GM23338 (cell line): ENCODE measurements at regions not wholly inside any gene's neighbourhood (a gene's known extent, or its start where the extent isn't known, plus 50 kb on each side); places are given as distances from the start of the nearest gene placed in this dataset.

Experiments
- ATAC-seq: fragments of 200-7000 bp; cut with Tn5 transposase; 3 replicates; pipeline ENCODE4 v1.9.1; 2020
- DNase-seq: peaks from one replicate; pipeline ENCODE4 v3.0.0-alpha.2; 2015; ENCODE audit warnings: low spot score
- H2AFZ ChIP-seq: fragments of 200-600 bp; sonication (generic); 2 replicates; pipeline ENCODE4 v1.8.0; 2016; ENCODE audit warnings: antibody characterized with exemption, mild to moderate bottlenecking, moderate library complexity
- H3F3A ChIP-seq: fragments of 200-600 bp; sonication (generic); replicated peaks from 2 replicates; pipeline ENCODE4 v1.8.0; 2017; ENCODE audit warnings: antibody characterized with exemption, mixed run types, low read depth
- H3K27ac ChIP-seq: fragments of 200-600 bp; sonication (generic); 2 replicates; pipeline ENCODE4 v1.6.1; 2016; ENCODE audit warnings: low read depth
- H3K27me3 ChIP-seq: fragments of 200-600 bp; sonication (generic); 2 replicates; pipeline ENCODE4 v1.8.0; 2016; ENCODE audit warnings: mild to moderate bottlenecking, mixed run types, moderate library complexity; ENCODE audit not compliant: insufficient read depth
- H3K36me3 ChIP-seq: fragments of 200-600 bp; sonication (generic); 2 replicates; pipeline ENCODE4 v1.8.0; 2016; ENCODE audit warnings: mild to moderate bottlenecking; ENCODE audit not compliant: insufficient read depth
- H3K4me1 ChIP-seq: fragments of 200-600 bp; sonication (generic); 2 replicates; pipeline ENCODE4 v1.8.0; 2016; ENCODE audit warnings: mild to moderate bottlenecking, moderate library complexity; ENCODE audit not compliant: insufficient read depth
- H3K4me2 ChIP-seq: fragments of 200-600 bp; sonication (generic); 2 replicates; pipeline ENCODE4 v1.7.1; 2017; ENCODE audit warnings: mixed run types
- H3K4me3 ChIP-seq: fragments of 200-600 bp; sonication (generic); 2 replicates; pipeline ENCODE4 v1.6.1; 2016; ENCODE audit warnings: mixed run types
- H3K79me2 ChIP-seq: fragments of 200-600 bp; sonication (generic); replicated peaks from 2 replicates; pipeline ENCODE4 v1.8.0; 2017; ENCODE audit warnings: mild to moderate bottlenecking; ENCODE audit not compliant: insufficient read depth
- H3K9me2 ChIP-seq: fragments of 200-600 bp; sonication (generic); 2 replicates; pipeline ENCODE4 v1.8.0; 2017; ENCODE audit not compliant: insufficient read depth
- H4K20me1 ChIP-seq: fragments of 200-600 bp; sonication (generic); replicated peaks from 2 replicates; pipeline ENCODE4 v1.8.0; 2017; ENCODE audit warnings: mild to moderate bottlenecking; ENCODE audit not compliant: insufficient read depth
- H3K27ac Mint-ChIP-seq: 2 replicates; pipeline ENCODE4 v1.8.0; 2020; ENCODE audit warnings: inconsistent platforms, mild to moderate bottlenecking, moderate library complexity, mixed read lengths
- H3K27me3 Mint-ChIP-seq: 3 replicates; pipeline ENCODE4 v1.8.0; 2022; ENCODE audit warnings: low read depth, mild to moderate bottlenecking, moderate library complexity, mixed read lengths, inconsistent platforms; ENCODE audit not compliant: insufficient read depth, poor library complexity
- H3K36me3 Mint-ChIP-seq: 3 replicates; pipeline ENCODE4 v1.8.0; 2021; ENCODE audit warnings: low read depth, mild to moderate bottlenecking, inconsistent platforms, moderate library complexity, mixed read lengths
- H3K4me1 Mint-ChIP-seq: 3 replicates; pipeline ENCODE4 v1.8.0; 2020; ENCODE audit warnings: mild to moderate bottlenecking, inconsistent platforms, mixed read lengths
- H3K4me3 Mint-ChIP-seq: 3 replicates; pipeline ENCODE4 v1.8.0; 2021; ENCODE audit warnings: moderate library complexity, mild to moderate bottlenecking, inconsistent platforms, mixed read lengths
- H3K9me3 Mint-ChIP-seq: 3 replicates; pipeline ENCODE4 v1.8.0; 2020; ENCODE audit warnings: moderate library complexity, mild to moderate bottlenecking, inconsistent platforms, mixed read lengths
- CREB1 ChIP-seq: fragments of 250-450 bp; sonication (Bioruptor Pico); IDR thresholded peaks from 2 replicates; pipeline ENCODE4 v1.5.0; 2020; ENCODE audit warnings: low read depth, mild to moderate bottlenecking, moderate library complexity
- EZH2 ChIP-seq: fragments of 200-600 bp; sonication (generic); IDR thresholded peaks from one replicate; pipeline ENCODE4 v1.8.0; 2017; ENCODE audit warnings: antibody characterized with exemption, mild to moderate bottlenecking, low read depth; ENCODE audit not compliant: unreplicated experiment
- JUNB ChIP-seq: IDR thresholded peaks from one replicate; pipeline ENCODE4 v1.6.1; 2016; ENCODE audit warnings: antibody characterized with exemption; ENCODE audit not compliant: unreplicated experiment
- POLR2AphosphoS5 ChIP-seq: IDR thresholded peaks from 2 replicates; pipeline ENCODE4 v1.6.1; 2016; ENCODE audit warnings: antibody characterized with exemption, low read depth
- STAT1 ChIP-seq: IDR thresholded peaks from one replicate; pipeline ENCODE4 v1.6.1; 2016; ENCODE audit warnings: antibody characterized with exemption; ENCODE audit not compliant: unreplicated experiment
- ZNF114 ChIP-seq: fragments of 250-450 bp; sonication (Bioruptor Pico); IDR thresholded peaks from 2 replicates; pipeline ENCODE4 v1.5.0; 2020; ENCODE audit warnings: mild to moderate bottlenecking, moderate library complexity
- ZNF331 ChIP-seq: fragments of 250-450 bp; sonication (Bioruptor Pico); IDR thresholded peaks from 2 replicates; pipeline ENCODE4 v1.5.0; 2020; ENCODE audit warnings: low read depth, mild to moderate bottlenecking, moderate library complexity
- TF ChIP-seq, protein P1 (sequence below): IDR thresholded peaks from one replicate; pipeline ENCODE4 v1.6.1; 2018; ENCODE audit warnings: antibody characterized with exemption; ENCODE audit not compliant: unreplicated experiment
- TF ChIP-seq, protein P2 (sequence below): IDR thresholded peaks from 2 replicates; pipeline ENCODE4 v1.6.1; 2016; ENCODE audit warnings: antibody characterized with exemption
- TF ChIP-seq, protein P3 (sequence below), 2 experiments: fragments of 200-600 bp in 1 of 2; sonication (generic) in 1 of 2; conservative IDR thresholded peaks; 2 replicates each; pipeline versions ENCODE4 v1.5.1 to v1.6.1; 2016 to 2017; ENCODE audit warnings: antibody characterized with exemption in 2 of 2, low read depth in 2 of 2, mild to moderate bottlenecking in 2 of 2, moderate library complexity in 1 of 2
- TF ChIP-seq, protein P4 (sequence below): fragments of 250-450 bp; sonication (Bioruptor Pico); IDR thresholded peaks from 2 replicates; pipeline ENCODE4 v1.5.0; 2020; ENCODE audit warnings: mild to moderate bottlenecking, moderate library complexity

DNA sequence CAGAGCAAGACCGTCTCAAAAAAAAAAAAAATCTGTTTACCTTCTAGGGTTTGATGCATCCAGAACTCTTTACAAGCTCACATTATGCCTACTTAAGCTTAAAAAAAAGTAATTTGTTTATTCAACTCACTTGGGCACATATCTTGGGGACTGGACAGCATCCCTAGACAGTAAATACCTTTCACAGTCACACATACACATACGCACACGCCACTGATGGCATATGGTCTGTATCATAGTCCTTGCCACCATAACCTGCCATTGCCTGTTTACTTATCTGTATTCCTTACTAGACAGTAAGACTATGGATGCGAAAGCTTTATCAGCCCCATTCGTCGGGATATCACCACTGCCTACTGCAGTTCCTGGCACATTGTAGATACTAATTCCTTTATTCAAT, 446.3 kb upstream of the RGS18 start (continued):
- TF ChIP-seq POLR2AphosphoS5: no peak
- TF ChIP-seq, protein P1, sequence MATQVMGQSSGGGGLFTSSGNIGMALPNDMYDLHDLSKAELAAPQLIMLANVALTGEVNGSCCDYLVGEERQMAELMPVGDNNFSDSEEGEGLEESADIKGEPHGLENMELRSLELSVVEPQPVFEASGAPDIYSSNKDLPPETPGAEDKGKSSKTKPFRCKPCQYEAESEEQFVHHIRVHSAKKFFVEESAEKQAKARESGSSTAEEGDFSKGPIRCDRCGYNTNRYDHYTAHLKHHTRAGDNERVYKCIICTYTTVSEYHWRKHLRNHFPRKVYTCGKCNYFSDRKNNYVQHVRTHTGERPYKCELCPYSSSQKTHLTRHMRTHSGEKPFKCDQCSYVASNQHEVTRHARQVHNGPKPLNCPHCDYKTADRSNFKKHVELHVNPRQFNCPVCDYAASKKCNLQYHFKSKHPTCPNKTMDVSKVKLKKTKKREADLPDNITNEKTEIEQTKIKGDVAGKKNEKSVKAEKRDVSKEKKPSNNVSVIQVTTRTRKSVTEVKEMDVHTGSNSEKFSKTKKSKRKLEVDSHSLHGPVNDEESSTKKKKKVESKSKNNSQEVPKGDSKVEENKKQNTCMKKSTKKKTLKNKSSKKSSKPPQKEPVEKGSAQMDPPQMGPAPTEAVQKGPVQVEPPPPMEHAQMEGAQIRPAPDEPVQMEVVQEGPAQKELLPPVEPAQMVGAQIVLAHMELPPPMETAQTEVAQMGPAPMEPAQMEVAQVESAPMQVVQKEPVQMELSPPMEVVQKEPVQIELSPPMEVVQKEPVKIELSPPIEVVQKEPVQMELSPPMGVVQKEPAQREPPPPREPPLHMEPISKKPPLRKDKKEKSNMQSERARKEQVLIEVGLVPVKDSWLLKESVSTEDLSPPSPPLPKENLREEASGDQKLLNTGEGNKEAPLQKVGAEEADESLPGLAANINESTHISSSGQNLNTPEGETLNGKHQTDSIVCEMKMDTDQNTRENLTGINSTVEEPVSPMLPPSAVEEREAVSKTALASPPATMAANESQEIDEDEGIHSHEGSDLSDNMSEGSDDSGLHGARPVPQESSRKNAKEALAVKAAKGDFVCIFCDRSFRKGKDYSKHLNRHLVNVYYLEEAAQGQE: no peak
- TF ChIP-seq CREB1 (CRISPR knock-in tag): no peak
- no peak for TF ChIP-seq EZH2
- no peak for TF ChIP-seq ZNF114 (CRISPR knock-in tag)
- TF ChIP-seq JUNB: no peak
- TF ChIP-seq, protein P2, sequence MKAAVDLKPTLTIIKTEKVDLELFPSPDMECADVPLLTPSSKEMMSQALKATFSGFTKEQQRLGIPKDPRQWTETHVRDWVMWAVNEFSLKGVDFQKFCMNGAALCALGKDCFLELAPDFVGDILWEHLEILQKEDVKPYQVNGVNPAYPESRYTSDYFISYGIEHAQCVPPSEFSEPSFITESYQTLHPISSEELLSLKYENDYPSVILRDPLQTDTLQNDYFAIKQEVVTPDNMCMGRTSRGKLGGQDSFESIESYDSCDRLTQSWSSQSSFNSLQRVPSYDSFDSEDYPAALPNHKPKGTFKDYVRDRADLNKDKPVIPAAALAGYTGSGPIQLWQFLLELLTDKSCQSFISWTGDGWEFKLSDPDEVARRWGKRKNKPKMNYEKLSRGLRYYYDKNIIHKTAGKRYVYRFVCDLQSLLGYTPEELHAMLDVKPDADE: no peak
- TF ChIP-seq, protein P3, sequence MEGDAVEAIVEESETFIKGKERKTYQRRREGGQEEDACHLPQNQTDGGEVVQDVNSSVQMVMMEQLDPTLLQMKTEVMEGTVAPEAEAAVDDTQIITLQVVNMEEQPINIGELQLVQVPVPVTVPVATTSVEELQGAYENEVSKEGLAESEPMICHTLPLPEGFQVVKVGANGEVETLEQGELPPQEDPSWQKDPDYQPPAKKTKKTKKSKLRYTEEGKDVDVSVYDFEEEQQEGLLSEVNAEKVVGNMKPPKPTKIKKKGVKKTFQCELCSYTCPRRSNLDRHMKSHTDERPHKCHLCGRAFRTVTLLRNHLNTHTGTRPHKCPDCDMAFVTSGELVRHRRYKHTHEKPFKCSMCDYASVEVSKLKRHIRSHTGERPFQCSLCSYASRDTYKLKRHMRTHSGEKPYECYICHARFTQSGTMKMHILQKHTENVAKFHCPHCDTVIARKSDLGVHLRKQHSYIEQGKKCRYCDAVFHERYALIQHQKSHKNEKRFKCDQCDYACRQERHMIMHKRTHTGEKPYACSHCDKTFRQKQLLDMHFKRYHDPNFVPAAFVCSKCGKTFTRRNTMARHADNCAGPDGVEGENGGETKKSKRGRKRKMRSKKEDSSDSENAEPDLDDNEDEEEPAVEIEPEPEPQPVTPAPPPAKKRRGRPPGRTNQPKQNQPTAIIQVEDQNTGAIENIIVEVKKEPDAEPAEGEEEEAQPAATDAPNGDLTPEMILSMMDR (conservative IDR thresholded peaks at IDR 0.05; ENCODE audit: low read depth in 2 of 2): no peak
- TF ChIP-seq ZNF331 (CRISPR knock-in tag): no peak

DNA sequence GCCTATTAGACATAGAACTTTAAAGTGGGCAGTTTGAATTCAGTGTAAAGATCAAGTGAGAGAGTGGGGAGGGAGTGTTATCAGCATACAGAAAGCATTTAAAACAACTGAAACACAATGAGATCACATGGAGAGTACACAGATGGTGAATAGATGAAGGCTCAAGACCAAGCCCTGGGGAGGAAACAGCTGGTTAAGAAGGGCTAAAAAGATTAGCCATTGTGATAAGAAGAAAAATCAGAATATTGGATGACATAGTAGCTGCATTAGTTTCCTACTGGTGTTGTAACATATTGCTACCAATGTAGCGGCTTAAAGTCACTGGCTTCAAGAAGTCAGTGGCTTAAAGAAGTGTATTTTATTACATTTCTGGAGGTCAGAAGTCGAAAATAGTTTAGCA, 443.4 kb upstream of the RGS18 start:
- H3K4me2 ChIP-seq: no peak overlapping the region
- Mint-ChIP-seq H3K36me3 (no peaks in the 10 kb centered on the region), H3K4me3 (no peak overlapping the region), H3K4me1 (peaks cover 3% of the 10 kb centered on the region; the same call in 2 of the 3 replicates), H3K9me3 (no peaks in the 10 kb centered on the region), H3K27me3 (no peaks in the 10 kb centered on the region), H3K27ac (no peak overlapping the region)
- DNase-seq (no peak), ATAC-seq (no peak)
- H3K4me3 ChIP-seq: no peak overlapping the region
- H3K27me3 ChIP-seq: no peaks in the 10 kb centered on the region
- H4K20me1 ChIP-seq: no peaks in the 10 kb centered on the region
- H2AFZ ChIP-seq: no peak overlapping the region
- H3K27ac ChIP-seq: no peak overlapping the region
- no peaks in the 10 kb centered on the region for H3F3A ChIP-seq
- no peaks in the 10 kb centered on the region for H3K4me1 ChIP-seq
- no peaks in the 10 kb centered on the region for H3K79me2 ChIP-seq
- H3K36me3 ChIP-seq: no peaks in the 10 kb centered on the region
- no peaks in the 10 kb centered on the region for H3K9me2 ChIP-seq
- TF ChIP-seq, protein P4, sequence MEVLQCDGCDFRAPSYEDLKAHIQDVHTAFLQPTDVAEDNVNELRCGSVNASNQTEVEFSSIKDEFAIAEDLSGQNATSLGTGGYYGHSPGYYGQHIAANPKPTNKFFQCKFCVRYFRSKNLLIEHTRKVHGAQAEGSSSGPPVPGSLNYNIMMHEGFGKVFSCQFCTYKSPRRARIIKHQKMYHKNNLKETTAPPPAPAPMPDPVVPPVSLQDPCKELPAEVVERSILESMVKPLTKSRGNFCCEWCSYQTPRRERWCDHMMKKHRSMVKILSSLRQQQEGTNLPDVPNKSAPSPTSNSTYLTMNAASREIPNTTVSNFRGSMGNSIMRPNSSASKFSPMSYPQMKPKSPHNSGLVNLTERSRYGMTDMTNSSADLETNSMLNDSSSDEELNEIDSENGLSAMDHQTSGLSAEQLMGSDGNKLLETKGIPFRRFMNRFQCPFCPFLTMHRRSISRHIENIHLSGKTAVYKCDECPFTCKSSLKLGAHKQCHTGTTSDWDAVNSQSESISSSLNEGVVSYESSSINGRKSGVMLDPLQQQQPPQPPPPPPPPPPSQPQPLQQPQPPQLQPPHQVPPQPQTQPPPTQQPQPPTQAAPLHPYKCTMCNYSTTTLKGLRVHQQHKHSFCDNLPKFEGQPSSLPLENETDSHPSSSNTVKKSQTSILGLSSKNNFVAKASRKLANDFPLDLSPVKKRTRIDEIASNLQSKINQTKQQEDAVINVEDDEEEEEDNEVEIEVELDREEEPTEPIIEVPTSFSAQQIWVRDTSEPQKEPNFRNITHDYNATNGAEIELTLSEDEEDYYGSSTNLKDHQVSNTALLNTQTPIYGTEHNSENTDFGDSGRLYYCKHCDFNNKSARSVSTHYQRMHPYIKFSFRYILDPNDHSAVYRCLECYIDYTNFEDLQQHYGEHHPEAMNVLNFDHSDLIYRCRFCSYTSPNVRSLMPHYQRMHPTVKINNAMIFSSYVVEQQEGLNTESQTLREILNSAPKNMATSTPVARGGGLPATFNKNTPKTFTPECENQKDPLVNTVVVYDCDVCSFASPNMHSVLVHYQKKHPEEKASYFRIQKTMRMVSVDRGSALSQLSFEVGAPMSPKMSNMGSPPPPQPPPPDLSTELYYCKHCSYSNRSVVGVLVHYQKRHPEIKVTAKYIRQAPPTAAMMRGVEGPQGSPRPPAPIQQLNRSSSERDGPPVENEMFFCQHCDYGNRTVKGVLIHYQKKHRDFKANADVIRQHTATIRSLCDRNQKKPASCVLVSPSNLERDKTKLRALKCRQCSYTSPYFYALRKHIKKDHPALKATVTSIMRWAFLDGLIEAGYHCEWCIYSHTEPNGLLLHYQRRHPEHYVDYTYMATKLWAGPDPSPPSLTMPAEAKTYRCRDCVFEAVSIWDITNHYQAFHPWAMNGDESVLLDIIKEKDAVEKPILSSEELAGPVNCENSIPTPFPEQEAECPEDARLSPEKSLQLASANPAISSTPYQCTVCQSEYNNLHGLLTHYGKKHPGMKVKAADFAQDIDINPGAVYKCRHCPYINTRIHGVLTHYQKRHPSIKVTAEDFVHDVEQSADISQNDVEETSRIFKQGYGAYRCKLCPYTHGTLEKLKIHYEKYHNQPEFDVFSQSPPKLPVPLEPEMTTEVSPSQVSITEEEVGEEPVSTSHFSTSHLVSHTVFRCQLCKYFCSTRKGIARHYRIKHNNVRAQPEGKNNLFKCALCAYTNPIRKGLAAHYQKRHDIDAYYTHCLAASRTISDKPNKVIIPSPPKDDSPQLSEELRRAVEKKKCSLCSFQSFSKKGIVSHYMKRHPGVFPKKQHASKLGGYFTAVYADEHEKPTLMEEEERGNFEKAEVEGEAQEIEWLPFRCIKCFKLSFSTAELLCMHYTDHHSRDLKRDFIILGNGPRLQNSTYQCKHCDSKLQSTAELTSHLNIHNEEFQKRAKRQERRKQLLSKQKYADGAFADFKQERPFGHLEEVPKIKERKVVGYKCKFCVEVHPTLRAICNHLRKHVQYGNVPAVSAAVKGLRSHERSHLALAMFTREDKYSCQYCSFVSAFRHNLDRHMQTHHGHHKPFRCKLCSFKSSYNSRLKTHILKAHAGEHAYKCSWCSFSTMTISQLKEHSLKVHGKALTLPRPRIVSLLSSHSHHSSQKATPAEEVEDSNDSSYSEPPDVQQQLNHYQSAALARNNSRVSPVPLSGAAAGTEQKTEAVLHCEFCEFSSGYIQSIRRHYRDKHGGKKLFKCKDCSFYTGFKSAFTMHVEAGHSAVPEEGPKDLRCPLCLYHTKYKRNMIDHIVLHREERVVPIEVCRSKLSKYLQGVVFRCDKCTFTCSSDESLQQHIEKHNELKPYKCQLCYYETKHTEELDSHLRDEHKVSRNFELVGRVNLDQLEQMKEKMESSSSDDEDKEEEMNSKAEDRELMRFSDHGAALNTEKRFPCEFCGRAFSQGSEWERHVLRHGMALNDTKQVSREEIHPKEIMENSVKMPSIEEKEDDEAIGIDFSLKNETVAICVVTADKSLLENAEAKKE: no peak
- TF ChIP-seq POLR2AphosphoS5 (no peak), EZH2 (no peak), STAT1 (no peak)
- TF ChIP-seq, protein P3 (conservative IDR thresholded peaks at IDR 0.05; ENCODE audit: low read depth in 2 of 2): no peak
